Activated CD4-positive, alpha-beta T cell treated with anti-CD3 and anti-CD28 coated beads, Interleukin-2, amount 50 U/mL, for 24 hours (primary cell): ENCODE measurements at regions not wholly inside any gene's neighbourhood (a gene's known extent, or its start where the extent isn't known, plus 50 kb on each side); places are given as distances from the start of the nearest gene placed in this dataset.
A peak's percentile ranks its signal among the peaks of the same experiment; 100 is the strongest.

Source experiments
- DNase-seq, 2 donors: peaks; one replicate each; pipeline ENCODE4 v3.0.0-alpha.2; 2020; ENCODE audit warnings: low read depth in 1 of 2, low spot score in 1 of 2

DNA sequence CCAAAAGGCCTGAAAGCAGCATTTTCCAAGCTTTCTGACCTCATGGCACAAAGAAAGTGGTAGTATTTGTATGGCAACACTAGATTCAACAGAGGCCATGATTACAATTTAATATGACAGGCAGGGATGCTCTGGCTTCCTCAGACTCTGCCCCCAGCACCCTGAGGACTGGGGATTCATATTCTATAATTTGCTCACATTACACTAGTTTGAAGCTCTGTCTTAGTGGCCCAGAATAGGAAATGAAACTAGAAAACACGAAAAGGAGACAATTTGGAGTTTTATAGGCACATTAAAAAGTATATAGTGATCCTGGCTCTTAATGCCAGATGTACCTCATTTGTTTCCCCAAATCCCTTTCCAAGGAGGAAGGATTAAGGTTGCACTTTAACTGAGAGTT, 173.0 kb upstream of the STK17B start:
- no peak for DNase-seq

GRCh38 chr2:196353717-196354116, 182.3 kb upstream of the STK17B start:
- no peak for DNase-seq

DNA sequence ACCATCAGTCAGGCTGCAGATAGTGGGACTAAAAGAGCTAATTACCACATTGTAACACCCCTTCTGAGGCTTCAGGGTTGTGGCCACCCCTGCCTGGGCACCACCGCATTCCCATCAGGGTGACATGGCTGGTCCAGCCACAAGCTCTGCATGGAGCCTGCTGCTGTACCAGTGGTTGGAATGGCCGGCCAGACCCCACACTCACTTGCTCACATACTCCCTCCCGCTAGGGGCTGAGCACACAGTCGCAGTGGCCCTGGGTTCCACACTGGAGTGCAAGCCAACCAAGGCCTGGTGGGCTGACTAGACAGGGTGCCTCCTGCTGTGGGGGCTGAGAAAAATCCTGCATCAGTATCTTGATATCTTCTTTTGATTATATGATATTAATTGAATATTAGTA, 182.8 kb upstream of the STK17B start:
- DNase-seq = no peak

- DNase-seq = no peak
Observed at GRCh38 chr2:196356332-196356731, 185.0 kb upstream of the STK17B start.

DNA sequence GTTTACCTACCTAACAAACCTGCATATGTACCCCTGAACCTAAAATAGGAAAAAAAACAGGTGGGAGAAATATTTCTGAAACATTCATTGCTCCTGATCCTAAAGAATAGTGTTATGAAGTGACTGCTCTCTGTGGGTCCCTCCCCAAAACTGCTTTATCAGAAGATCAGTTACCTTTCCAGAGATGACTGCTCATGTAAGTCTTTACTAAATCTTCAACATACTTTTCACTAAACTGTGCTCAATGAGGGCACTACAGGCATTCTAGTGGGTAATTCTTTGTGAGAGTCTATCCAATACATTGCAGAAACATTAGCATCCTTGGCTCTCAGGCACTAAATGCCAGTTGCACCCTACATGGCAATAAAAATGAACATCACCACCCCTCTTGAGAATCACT, 189.3 kb upstream of the STK17B start:
- DNase-seq = no peak

DNA sequence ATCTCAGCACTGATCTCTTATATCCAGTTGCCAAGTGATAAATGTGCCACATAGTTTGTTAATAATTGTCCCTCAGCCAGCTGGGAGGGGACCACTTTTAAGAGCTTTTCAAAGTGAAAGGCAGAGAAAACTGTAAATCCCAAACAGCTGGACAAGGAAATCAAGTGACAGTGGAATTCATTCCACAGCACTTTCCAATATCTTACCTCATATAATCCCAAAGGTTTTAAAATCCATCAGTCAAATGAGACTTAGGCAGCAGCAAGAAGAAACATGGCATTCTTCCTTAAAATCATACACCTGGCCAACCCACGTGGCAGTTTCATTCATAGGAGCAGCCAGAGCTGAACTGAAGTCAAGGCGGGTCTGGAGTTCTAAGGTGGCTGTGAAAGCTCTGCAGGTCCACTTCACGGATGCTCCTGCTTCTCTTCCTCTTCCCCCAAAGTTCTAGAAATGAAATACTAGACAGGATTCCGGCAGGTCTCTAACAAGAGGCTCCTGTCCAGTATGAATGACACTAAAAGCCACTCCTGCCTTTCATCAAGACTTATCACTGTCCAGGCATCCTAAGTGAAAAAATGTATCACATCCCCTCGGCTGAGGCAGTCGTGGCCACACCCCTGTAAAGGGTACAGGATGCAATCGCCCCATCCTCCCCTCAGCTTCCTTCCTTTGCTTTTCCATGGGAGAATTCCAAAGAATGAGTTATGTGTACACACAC, 190.4 kb upstream of the STK17B start:
- DNase-seq = no peak

DNA sequence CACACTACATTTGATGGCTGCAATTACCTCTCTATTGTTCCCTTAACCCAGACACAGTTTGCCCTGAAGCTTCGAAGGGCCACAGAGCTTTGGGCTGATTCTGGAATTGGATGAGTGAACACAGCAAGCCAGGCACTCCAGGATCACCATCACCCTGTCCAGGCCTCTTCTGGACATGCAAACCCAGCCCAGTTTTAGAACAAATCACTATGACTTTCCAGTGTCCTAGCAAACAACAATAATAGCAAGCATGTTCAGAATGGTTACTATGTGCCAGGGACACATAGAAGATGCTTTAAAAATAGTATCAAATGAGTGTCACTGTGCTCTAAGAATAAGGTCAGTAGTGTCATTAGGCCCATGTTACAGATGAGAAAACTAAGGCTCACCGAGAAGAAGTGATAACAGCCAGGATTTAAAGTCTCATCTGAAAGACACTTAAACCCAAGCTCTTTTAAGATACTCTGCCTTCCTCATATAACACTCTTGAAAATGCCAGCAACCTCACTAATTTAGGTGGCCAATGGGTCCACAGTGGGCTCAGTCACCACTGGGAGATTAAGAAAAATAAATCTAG, 191.7 kb upstream of the STK17B start:
- DNase-seq = no peak

- DNase-seq = no peak
Observed at GRCh38 chr2:196365145-196365544, 193.8 kb upstream of the STK17B start.

DNA sequence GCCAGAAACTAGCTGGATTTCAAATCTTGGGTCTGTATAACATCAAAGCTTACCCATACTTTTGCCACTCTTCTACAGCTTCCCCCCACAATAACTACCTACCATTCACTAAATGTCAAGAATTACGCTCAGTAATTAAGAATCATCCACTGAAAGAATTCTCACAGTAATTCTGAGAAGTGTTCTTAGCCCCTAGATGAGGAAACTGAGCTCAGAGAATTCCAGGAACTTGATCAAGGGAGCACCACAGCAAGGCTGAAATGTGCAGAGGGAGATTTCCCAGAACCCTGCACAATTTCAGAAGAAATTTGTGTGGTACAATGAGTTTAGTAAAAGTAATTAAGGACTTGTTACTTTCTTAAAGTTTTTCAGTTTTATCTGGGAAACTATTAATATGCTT, 194.5 kb upstream of the STK17B start:
- DNase-seq = no peak

DNA sequence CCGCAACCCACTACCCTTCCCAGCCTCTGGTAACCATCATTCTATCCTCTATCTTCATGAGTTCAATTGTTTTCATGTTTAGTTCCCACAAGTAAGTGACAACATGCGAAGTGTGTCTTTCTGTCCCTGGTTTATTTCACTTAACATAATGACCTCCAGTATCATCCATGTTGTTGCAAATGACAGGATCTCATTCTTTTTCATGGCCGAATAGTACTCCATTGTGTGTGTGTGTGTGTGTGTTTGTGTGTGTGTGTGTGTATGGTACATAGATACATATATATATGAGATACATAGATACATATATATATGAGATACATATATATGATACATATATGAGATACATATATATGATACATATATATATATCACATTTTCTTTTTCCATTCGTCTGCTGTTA, 196.3 kb upstream of the STK17B start:
- DNase-seq = no peak

- no peak for DNase-seq
Observed at GRCh38 chr2:196368546-196369225, 197.3 kb upstream of the STK17B start.

DNA sequence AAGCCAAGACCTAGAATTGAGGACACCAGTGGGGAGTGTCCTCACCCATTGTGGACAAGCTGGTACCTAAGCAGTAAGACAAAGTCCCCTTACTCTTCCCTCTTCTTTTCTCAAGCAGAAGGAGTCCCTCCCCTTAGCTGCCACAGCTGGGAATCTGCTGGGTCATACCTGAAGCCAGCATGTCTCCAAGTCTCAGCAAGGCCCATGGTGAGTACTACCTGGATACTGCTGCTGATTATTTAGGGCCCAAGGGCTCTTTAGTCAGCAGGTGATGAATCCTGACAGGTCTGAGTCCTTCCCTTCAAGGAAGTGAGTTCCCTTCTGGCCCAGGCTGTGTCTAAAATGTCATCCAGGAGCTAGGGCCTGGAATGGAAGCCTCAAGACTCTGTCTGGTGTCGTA, 198.6 kb upstream of the STK17B start:
- DNase-seq = no peak

GRCh38 chr2:196370381-196370780, 199.0 kb upstream of the STK17B start:
- DNase-seq = no peak

GRCh38 chr2:196372276-196372809, 201.0 kb upstream of the STK17B start:
- DNase-seq = no peak

GRCh38 chr2:196372811-196373664, 201.7 kb upstream of the STK17B start:
- no peak for DNase-seq

GRCh38 chr2:196376984-196377877, 205.9 kb upstream of the STK17B start:
- DNase-seq = peak in 1 of 2 donors; percentile 39

- DNase-seq = no peak
Observed at GRCh38 chr2:196379600-196379999, 208.2 kb upstream of the STK17B start.

GRCh38 chr2:196380098-196380497, 208.7 kb upstream of the STK17B start:
- DNase-seq = no peak

DNA sequence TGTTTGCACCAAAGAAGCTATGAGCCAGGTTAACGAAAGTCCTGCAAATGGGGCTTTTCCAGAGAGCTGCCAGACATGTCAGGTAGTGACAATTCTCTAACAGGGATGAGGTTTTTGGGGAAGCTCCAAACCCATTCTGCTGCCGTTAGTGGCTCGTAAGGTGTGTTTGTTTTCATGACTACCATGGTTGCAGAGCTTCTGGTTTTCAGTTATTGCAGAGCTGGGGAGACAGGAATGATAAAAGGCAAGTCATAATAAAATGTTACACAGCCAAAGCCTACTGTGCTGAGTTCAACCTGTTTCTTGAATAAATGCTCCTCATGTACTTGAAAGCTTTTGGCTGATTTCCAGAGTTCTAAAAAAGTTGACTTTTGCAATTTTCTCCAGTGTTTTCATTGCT, 209.2 kb upstream of the STK17B start:
- DNase-seq = no peak

GRCh38 chr2:196381464-196381863, 210.1 kb upstream of the STK17B start:
- no peak for DNase-seq
